Stimulated activated CD4-positive, alpha-beta T cell treated with anti-CD3 and anti-CD28 coated beads, Interleukin-2, amount 100 ng/mL, for 48 hours (primary cell): ENCODE measurements at regions not wholly inside any gene's neighbourhood (a gene's known extent, or its start where the extent isn't known, plus 50 kb on each side); places are given as distances from the start of the nearest gene placed in this dataset.
"Not testable (repeated sequence)": the region's sequence is repeated elsewhere in the genome, so short reads cannot be mapped to it uniquely, and the experiment has no call there.

Experiments
- DNase-seq, 2 donors: peaks; one replicate each; pipeline ENCODE4 v3.0.0-alpha.2; 2020

DNA sequence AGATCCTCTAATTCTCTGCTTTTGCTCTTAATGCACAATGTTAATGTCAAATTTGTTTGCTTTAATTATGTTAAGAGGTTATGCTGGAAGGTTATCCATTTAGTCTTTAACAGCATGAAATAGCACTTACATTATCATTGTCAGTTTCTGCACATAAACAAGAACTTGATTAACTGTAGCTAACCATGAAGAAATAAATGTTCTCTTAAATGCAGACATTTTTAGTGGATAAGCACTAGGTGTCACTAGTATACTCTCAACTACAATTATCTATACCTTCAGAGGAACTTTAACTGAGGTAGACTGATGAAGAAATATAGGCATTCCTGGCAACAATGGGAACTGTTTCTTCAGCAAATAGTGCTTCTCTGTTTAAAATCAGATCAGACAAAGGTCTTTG, 178.8 kb upstream of the CHST9 start:
- DNase-seq, result no peak

GRCh38 chr18:27361477-27361876, 176.4 kb upstream of the CHST9 start:
- DNase-seq, result no peak

DNA sequence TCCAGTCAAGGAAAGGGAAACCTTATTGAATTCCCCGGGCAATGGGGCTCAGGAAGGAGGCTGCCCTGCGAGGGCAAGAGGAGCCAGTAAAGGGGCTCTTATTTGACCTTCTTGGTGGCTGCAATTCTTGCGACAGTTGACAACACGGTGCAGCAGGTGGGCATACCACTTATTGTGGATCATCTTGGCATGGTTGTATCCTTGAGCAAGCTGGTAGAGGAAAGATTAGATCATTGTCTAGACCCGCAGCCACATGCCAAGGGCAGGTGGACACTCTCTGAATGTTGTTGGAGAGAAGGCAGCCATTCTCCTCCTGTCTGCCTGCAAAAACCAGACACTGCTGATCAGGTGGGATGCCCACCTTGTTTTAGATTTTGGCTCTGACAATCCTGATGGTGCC, 170.2 kb upstream of the CHST9 start:
- no peak for DNase-seq

- DNase-seq, result no peak
Observed at GRCh38 chr18:27353273-27353672, 168.2 kb upstream of the CHST9 start.

DNA sequence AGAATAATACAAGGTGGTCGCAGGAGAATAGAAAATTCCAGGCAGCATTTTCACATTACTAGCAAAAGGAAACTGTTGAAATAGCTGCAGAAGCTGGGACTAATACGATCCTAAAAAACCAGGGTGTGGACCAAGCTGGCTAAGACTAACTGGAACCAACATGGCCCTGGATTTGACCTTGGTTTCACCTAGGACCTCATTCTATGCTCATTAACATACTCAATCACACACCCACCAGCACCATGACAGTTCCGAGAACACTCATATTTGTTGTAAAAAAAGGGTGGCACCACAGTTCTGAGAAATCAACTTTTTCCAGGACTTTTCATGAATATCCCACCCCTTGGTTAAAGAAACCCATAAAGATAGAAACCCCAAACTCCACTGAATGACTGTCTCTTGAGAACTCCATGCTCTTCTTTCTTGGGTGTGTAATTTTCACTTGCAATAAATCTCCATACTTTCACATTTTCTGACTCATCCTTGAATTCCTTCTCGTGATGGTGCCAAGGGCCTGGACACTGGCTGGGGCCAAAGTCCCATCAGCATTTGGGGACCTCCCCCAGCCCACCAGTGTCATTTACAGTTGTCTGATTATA, 164.3 kb upstream of the CHST9 start:
- no peak for DNase-seq

- no peak for DNase-seq
Observed at GRCh38 chr18:27331606-27332005, 146.5 kb upstream of the CHST9 start.

GRCh38 chr18:27314996-27315395, 129.9 kb upstream of the CHST9 start:
- DNase-seq, result no peak

- no peak for DNase-seq
Observed at GRCh38 chr18:27313678-27314077, 128.6 kb upstream of the CHST9 start.

GRCh38 chr18:27312853-27313252, 127.7 kb upstream of the CHST9 start:
- DNase-seq, result no peak

DNA sequence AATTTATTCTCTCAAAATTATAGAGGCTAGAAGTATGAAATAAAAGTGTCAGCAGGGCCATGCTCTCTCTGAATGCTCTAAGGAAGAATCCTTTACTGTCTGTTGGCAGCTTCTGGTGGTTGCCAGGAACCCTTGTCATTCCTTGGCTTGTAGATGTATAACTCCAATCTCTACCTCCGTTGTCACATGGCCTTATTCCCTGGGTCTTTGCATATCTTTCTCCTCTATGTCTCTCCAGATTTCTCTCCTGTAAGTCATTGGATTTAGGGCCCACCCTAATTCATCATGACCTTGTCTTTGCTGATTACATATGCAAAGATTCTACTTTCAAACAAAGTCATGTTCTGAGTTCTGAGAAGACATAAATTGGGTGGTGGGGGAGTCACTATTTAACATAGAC, 127.0 kb upstream of the CHST9 start:
- no peak for DNase-seq

- no peak for DNase-seq
Observed at GRCh38 chr18:27311114-27311513, 126.0 kb upstream of the CHST9 start.

- DNase-seq, result no peak
Observed at GRCh38 chr18:27301615-27302378, 116.7 kb upstream of the CHST9 start.

DNA sequence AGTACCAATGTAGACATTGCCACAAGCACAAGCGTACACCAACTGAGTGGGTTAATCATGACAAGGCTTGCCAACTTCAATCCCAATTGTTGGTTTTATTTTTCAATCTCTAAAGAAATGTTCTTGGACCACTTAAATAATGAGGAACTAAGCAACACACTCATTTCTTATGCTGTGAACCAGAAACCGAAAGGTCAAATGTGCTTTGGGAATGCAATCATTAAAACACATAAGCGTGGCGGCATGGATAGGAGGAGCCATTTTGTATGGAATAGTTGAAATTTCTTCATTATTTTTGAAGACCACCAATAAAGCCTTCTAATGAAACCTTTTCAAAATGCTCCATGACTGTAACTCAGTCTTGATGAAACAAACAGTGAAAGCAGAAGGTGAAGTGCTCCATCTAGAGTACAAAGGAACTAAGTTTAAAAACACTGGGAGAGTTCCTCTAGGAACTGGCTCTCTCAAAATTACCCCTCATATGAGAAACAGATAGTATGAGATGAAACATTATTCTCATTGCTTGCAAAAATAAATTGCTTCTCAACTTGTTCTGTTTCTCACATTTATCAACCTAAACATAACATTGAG, 113.2 kb upstream of the CHST9 start:
- no peak for DNase-seq

DNA sequence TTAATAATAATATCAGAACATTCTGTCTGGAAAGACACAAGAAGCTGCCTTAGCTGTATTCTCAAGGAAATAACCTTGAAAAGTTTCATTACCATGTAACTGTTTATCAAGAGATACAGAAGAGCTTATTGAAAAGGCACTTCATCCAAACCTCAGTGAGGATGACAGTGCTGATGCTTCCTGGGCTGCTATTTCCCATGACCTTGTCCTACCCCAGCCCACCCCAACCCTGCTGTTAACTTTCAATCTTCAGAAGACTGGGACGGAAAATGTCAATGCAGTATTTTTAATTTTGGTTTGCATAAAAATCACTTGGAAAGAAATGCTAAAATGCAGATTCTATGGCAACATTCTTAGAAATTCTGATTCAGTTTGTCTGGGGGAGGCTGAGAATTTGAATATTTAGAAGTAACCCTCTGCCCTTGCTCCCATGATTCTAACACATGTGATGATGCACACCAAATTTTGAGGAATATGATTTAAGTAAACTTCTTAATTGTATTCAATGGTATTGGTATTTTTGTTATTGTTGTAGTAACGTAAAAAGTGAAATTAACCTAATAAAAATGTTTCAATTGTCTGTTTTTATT, 101.0 kb upstream of the CHST9 start:
- DNase-seq, result not testable (repeated sequence)

DNA sequence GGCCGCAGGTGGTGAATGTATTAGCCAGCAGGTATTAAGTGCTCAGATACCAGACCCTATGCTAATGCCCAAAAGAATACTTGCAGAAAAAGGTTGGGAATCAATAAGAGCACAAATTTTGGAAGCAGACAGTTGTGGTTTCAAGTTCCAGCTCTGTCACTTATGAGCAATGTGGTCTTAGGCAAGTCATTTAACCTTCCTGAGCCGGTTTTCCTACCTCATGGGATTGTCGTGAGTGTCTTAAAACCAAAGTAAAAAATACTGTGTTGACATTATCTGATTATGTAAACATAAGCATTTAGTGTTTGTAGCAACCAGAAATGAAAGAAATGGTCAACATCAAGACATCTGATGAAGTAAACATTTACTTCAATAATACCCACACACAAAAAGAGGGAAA, 93.0 kb upstream of the CHST9 start:
- DNase-seq, result no peak

- no peak for DNase-seq
Observed at GRCh38 chr18:27277554-27277953, 92.4 kb upstream of the CHST9 start.

DNA sequence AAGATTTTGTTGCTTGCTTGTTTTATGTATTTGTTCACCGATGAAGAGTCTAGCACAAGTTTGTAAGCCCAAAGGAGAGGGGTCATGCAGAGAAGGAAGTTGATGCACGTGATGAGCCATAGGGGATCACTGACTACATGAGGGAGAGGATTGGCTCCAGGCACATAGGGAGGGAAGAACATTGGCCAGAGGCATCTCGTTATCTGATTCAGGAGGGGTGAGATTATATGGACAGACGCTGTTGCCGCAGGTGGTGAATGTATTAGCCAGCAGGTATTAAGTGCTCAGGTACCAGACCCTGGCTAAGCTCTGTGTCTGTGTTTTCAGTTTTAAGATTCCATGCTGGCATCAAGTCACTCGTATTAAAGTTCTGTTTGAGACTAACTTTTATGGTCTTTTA, 91.8 kb upstream of the CHST9 start:
- DNase-seq, result no peak

DNA sequence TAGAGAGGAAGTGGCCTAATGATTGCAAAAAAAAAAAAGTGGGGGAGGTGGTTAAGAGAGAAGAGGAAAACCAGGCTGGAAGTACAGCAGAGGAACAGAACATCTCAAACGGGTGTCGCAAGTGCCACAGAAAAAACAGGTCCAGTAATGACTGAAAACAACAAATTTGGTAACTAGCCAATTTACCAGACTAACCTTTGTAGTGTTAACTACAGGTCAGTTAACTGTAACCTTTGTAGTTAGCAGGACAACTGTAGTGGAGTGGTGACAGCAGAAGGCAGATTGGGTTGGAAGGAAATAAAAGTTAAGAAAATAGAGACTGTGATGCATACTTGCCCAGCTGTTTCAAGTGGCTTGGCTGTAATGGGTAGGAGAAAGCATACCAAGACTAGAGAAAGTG, 91.4 kb upstream of the CHST9 start:
- DNase-seq, result no peak

- no peak for DNase-seq
Observed at GRCh38 chr18:27274901-27275300, 89.8 kb upstream of the CHST9 start.

DNA sequence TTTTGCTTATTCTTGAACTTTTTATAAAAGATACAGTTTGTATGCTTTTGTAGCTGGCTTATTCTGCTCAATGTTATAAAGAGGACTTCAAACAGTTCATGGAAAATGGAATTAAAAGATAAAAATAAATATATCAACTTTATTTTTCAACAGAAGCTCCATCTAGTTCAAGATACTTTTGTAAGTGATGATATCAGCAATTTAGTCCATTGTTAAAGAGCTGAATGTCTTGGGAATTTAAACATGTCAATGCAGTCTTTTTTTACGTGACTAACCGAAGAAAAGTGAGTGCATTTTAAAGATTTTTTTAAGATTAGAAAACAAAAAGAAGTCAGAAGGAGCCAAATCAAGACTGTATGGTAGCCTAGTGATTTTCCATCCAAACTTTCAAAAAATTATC, 85.4 kb upstream of the CHST9 start:
- no peak for DNase-seq

- no peak for DNase-seq
Observed at GRCh38 chr18:27263369-27263768, 78.3 kb upstream of the CHST9 start.

- DNase-seq, result no peak
Observed at GRCh38 chr18:27261769-27262549, 76.9 kb upstream of the CHST9 start.

- DNase-seq, result no peak
Observed at GRCh38 chr18:27253571-27253970, 68.5 kb upstream of the CHST9 start.
